HCT116 (cell line): ENCODE measurements at regions not wholly inside any gene's neighbourhood (a gene's known extent, or its start where the extent isn't known, plus 50 kb on each side); places are given as distances from the start of the nearest gene placed in this dataset.

Experiments used
- ATAC-seq: fragments of 200-7000 bp; cut with Tn5 transposase; 2 replicates; pipeline ENCODE4 v1.9.1; 2020; ENCODE audit warnings: mild to moderate bottlenecking, moderate library complexity
- BruUV-seq: library from RNA; stranded (reverse); fragments of 400-500 nt; replicated peaks from 2 replicates; lab custom pipeline; 2021; lab: Mats Ljungman, UMichigan
- CTCF ChIA-PET: fragments of 300-600 bp; sonication (Branson Sonifier 250); formaldehyde crosslinking; loops from one replicate; lab custom pipeline; 2021; ENCODE audit warnings: antibody characterized with exemption; lab: Charles Lee
- POLR2A ChIA-PET: fragments of 300-600, 350-600 bp; sonication (Branson Sonifier 250); formaldehyde crosslinking; loops from one replicate; lab custom pipeline; 2021; ENCODE audit warnings: antibody characterized with exemption; lab: Charles Lee
- RAD21 ChIA-PET, 2 experiments: fragments of 300-600 bp; sonication (Branson Sonifier 250); formaldehyde crosslinking; loops; one replicate each; lab custom pipeline; 2023; ENCODE audit warnings: low total read pairs in 2 of 2; ENCODE audit not compliant: uncharacterized antibody in 2 of 2, unreplicated experiment in 2 of 2, low non-redundant PET in 1 of 2; lab: Charles Lee
- DNase-seq: peaks from one replicate; pipeline ENCODE4 v3.0.0-alpha.2; 2010; ENCODE audit warnings: low read depth, low spot score
- H2AFZ ChIP-seq: fragments of 200-600 bp; shearing (Covaris generic), sonication (generic); 2 replicates; pipeline ENCODE4 v1.6.1; 2017; ENCODE audit warnings: low read depth, mixed run types, mixed read lengths, antibody characterized with exemption, low read length; ENCODE audit not compliant: poor library complexity, severe bottlenecking
- H3K27ac ChIP-seq: 2 replicates; pipeline ENCODE4 v1.5.1; 2012; ENCODE audit warnings: low read depth, low read length
- H3K27me3 ChIP-seq: fragments of 200-600 bp; sonication (generic); 2 replicates; pipeline ENCODE4 v1.6.1; 2016; ENCODE audit warnings: mixed run types, low read length, mixed read lengths; ENCODE audit not compliant: insufficient read depth
- H3K36me3 ChIP-seq, 2 experiments: fragments of 200-500 bp in 1 of 2; fragments of 200-600 bp in 1 of 2; sonication (Bioruptor generic) in 1 of 2; sonication (generic) in 1 of 2; 2 replicates each; pipeline versions ENCODE4 v1.5.1 to v1.6.1; 2014 to 2016; ENCODE audit warnings: low read length in 2 of 2, inconsistent platforms in 1 of 2, mixed read lengths in 1 of 2, mixed run types in 1 of 2; ENCODE audit not compliant: insufficient read depth in 2 of 2, control insufficient read depth in 1 of 2
- H3K4me1 ChIP-seq, 2 experiments: fragments of 200-600 bp in 1 of 2; sonication (generic) in 1 of 2; 2 replicates each; pipeline versions ENCODE4 v1.5.1 to v1.6.1; 2012 to 2017; ENCODE audit warnings: low read length in 2 of 2, inconsistent platforms in 1 of 2, mild to moderate bottlenecking in 1 of 2, mixed read lengths in 1 of 2, mixed run types in 1 of 2, moderate library complexity in 1 of 2; ENCODE audit not compliant: insufficient read depth in 2 of 2, control insufficient read depth in 1 of 2
- H3K4me2 ChIP-seq: fragments of 200-600 bp; sonication (generic); 2 replicates; pipeline ENCODE4 v1.6.1; 2017; ENCODE audit warnings: mixed run types, low read length, mixed read lengths
- H3K4me3 ChIP-seq, 2 experiments: fragments of 200-600 bp in 1 of 2; sonication (generic) in 1 of 2; replicated peaks in 1 of 2; 2 replicates each; pipeline ENCODE4 v1.5.1; 2011 to 2016; ENCODE audit warnings: low read length in 2 of 2, control low read depth in 1 of 2, low read depth in 1 of 2, mild to moderate bottlenecking in 1 of 2, mixed read lengths in 1 of 2, mixed run types in 1 of 2
- H3K79me2 ChIP-seq: fragments of 200-600 bp; sonication (generic); 2 replicates; pipeline ENCODE4 v1.6.1; 2017; ENCODE audit warnings: mild to moderate bottlenecking, mixed run types, low read length, moderate library complexity, mixed read lengths; ENCODE audit not compliant: insufficient read depth
- H3K9ac ChIP-seq: fragments of 200-600 bp; sonication (generic); 2 replicates; pipeline ENCODE4 v1.6.1; 2016; ENCODE audit warnings: low read length, mixed read lengths
- H3K9me2 ChIP-seq: fragments of 200-600 bp; sonication (generic), shearing (Covaris generic); 2 replicates; pipeline ENCODE4 v1.6.1; 2017; ENCODE audit warnings: mixed run types, mild to moderate bottlenecking, moderate library complexity; ENCODE audit not compliant: insufficient read depth
- H3K9me3 ChIP-seq, 2 experiments: fragments of 200-500 bp in 1 of 2; fragments of 200-600 bp in 1 of 2; sonication (Bioruptor generic) in 1 of 2; sonication (generic) in 1 of 2; 2 replicates each; pipeline ENCODE4 v1.6.1; 2014 to 2017; ENCODE audit warnings: low read length in 2 of 2, mixed read lengths in 2 of 2, inconsistent platforms in 1 of 2, low read depth in 1 of 2, mild to moderate bottlenecking in 1 of 2, mixed run types in 1 of 2, moderate library complexity in 1 of 2; ENCODE audit not compliant: control insufficient read depth in 1 of 2, insufficient read depth in 1 of 2
- H4K20me1 ChIP-seq: fragments of 200-600 bp; sonication (generic), shearing (Covaris generic); 2 replicates; pipeline ENCODE4 v1.6.1; 2017; ENCODE audit warnings: mixed run types, mild to moderate bottlenecking, moderate library complexity; ENCODE audit not compliant: insufficient read depth
- ATF3 ChIP-seq: IDR thresholded peaks from 2 replicates; pipeline ENCODE4 v1.6.1; 2012
- CEBPB ChIP-seq: IDR thresholded peaks from 2 replicates; pipeline ENCODE4 v1.6.1; 2012; ENCODE audit warnings: low read depth
- CTCF ChIP-seq, 3 experiments: fragments of 200-600 bp in 1 of 3; sonication (generic) in 1 of 3; IDR thresholded peaks in 2 of 3; conservative IDR thresholded peaks in 1 of 3; 2 replicates each; pipeline ENCODE4 v1.5.1; 2012 to 2017; ENCODE audit warnings: low read depth in 2 of 3, low read length in 2 of 3, antibody characterized with exemption in 1 of 3, borderline replicate concordance in 1 of 3, control low read depth in 1 of 3, mild to moderate bottlenecking in 1 of 3, mixed read lengths in 1 of 3, mixed run types in 1 of 3, moderate library complexity in 1 of 3; ENCODE audit not compliant: insufficient read depth in 1 of 3
- EGR1 ChIP-seq: IDR thresholded peaks from 2 replicates; pipeline ENCODE4 v1.6.1; 2012; ENCODE audit warnings: low read depth
- ELF1 ChIP-seq: IDR thresholded peaks from 2 replicates; pipeline ENCODE4 v1.6.1; 2012; ENCODE audit warnings: low read depth, borderline replicate concordance
- EZH2 ChIP-seq: fragments of 200-600 bp; sonication (generic); IDR thresholded peaks from 2 replicates; pipeline ENCODE4 v1.6.1; 2017; ENCODE audit warnings: antibody characterized with exemption, mixed run types
- EZH2phosphoT487 ChIP-seq: fragments of 200-600 bp; IDR thresholded peaks from 2 replicates; pipeline ENCODE4 v1.6.1; 2018; ENCODE audit warnings: antibody characterized with exemption, borderline replicate concordance
- FOSL1 ChIP-seq: IDR thresholded peaks from 2 replicates; pipeline ENCODE4 v1.6.1; 2012; ENCODE audit warnings: low read depth
- JUND ChIP-seq: IDR thresholded peaks from 2 replicates; pipeline ENCODE4 v1.6.1; 2012
- POLR2AphosphoS5 ChIP-seq: IDR thresholded peaks from 2 replicates; pipeline ENCODE4 v1.6.1; 2011; ENCODE audit warnings: mild to moderate bottlenecking, low read depth, low read length, moderate library complexity
- RAD21 ChIP-seq: IDR thresholded peaks from 2 replicates; pipeline ENCODE4 v1.6.1; 2012; ENCODE audit warnings: low read depth, mild to moderate bottlenecking
- SIN3A ChIP-seq: IDR thresholded peaks from 2 replicates; pipeline ENCODE4 v1.6.1; 2012; ENCODE audit warnings: low read depth
- SP1 ChIP-seq: IDR thresholded peaks from 2 replicates; pipeline ENCODE4 v1.6.1; 2012; ENCODE audit warnings: low read depth
- SRF ChIP-seq: IDR thresholded peaks from 2 replicates; pipeline ENCODE4 v1.6.1; 2012; ENCODE audit warnings: low read depth
- TCF7L2 ChIP-seq: IDR thresholded peaks from 2 replicates; pipeline ENCODE4 v1.7.0; 2011; ENCODE audit warnings: borderline replicate concordance, inconsistent platforms; ENCODE audit not compliant: insufficient read depth, insufficient read length; ENCODE audit errors: extremely low read depth
- YY1 ChIP-seq: IDR thresholded peaks from 2 replicates; pipeline ENCODE4 v1.6.1; 2011; ENCODE audit warnings: low read length, low read depth, moderate library complexity, mild to moderate bottlenecking; ENCODE audit not compliant: insufficient replicate concordance; ENCODE audit errors: extremely low read depth
- ZFX ChIP-seq: fragments of 450-650 bp; IDR thresholded peaks from 2 replicates; pipeline ENCODE4 v1.6.1; 2017
- ZNF274 ChIP-seq: fragments of 200-500 bp; sonication (Bioruptor generic); IDR thresholded peaks from 2 replicates; pipeline ENCODE4 v1.6.1; 2014; ENCODE audit warnings: mild to moderate bottlenecking, low read depth, low read length, inconsistent platforms
- intact Hi-C: fragments of 100-400 bp; cut with micrococcal nuclease; formaldehyde crosslinking; loops from 2 replicates; pipeline ENCODE4 v1.10.0; 2022
- TF ChIP-seq, protein P1 (sequence below): IDR thresholded peaks from 2 replicates; pipeline ENCODE4 v1.6.1; 2011; ENCODE audit warnings: mild to moderate bottlenecking, low read length, moderate library complexity; ENCODE audit not compliant: insufficient replicate concordance; ENCODE audit errors: extremely low read depth
- TF ChIP-seq, protein P2 (sequence below): IDR thresholded peaks from 2 replicates; pipeline ENCODE4 v1.6.1; 2012; ENCODE audit warnings: low read depth

- TF ChIP-seq EGR1 (no peak), ZNF274 (no peak), SIN3A (no peak), RAD21 (no peak), ZFX (no peak)
These were observed 66.6 kb upstream of the UMPS start (continued) for GRCh38 chr3:124663690-124664089.

GRCh38 chr3:124664804-124665203 is 65.4 kb upstream of the UMPS start:
- H3K9me2 ChIP-seq = no peaks in the 10 kb centered on the region
- no TSS peak for BruUV-seq
- H2AFZ ChIP-seq = no peak overlapping the region
- H3K4me3 ChIP-seq = no peak overlapping the region
- DNase-seq = no peak
- CTCF ChIA-PET = no interaction called here
- no peaks in the 10 kb centered on the region for H3K79me2 ChIP-seq
- POLR2A ChIA-PET = no interaction called here
- TF ChIP-seq ATF3 (no peak), CTCF (IDR thresholded peaks at IDR 0.05 in 2 of 3, conservative IDR thresholded peaks at IDR 0.05 in 1 of 3; ENCODE audit: borderline replicate concordance in 1 of 3, insufficient read depth in 1 of 3, low read depth in 2 of 3, low read length in 2 of 3) (no peak), FOSL1 (no peak), SIN3A (no peak), POLR2AphosphoS5 (no peak), YY1 (no peak), SP1 (no peak), SRF (no peak), ZNF274 (no peak), EZH2phosphoT487 (no peak), ELF1 (no peak), RAD21 (no peak), JUND (no peak), TCF7L2 (no peak), EZH2 (no peak), CEBPB (no peak)
- TF ChIP-seq, protein P1, sequence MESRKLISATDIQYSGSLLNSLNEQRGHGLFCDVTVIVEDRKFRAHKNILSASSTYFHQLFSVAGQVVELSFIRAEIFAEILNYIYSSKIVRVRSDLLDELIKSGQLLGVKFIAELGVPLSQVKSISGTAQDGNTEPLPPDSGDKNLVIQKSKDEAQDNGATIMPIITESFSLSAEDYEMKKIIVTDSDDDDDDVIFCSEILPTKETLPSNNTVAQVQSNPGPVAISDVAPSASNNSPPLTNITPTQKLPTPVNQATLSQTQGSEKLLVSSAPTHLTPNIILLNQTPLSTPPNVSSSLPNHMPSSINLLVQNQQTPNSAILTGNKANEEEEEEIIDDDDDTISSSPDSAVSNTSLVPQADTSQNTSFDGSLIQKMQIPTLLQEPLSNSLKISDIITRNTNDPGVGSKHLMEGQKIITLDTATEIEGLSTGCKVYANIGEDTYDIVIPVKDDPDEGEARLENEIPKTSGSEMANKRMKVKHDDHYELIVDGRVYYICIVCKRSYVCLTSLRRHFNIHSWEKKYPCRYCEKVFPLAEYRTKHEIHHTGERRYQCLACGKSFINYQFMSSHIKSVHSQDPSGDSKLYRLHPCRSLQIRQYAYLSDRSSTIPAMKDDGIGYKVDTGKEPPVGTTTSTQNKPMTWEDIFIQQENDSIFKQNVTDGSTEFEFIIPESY = no peak
- TF ChIP-seq, protein P2, sequence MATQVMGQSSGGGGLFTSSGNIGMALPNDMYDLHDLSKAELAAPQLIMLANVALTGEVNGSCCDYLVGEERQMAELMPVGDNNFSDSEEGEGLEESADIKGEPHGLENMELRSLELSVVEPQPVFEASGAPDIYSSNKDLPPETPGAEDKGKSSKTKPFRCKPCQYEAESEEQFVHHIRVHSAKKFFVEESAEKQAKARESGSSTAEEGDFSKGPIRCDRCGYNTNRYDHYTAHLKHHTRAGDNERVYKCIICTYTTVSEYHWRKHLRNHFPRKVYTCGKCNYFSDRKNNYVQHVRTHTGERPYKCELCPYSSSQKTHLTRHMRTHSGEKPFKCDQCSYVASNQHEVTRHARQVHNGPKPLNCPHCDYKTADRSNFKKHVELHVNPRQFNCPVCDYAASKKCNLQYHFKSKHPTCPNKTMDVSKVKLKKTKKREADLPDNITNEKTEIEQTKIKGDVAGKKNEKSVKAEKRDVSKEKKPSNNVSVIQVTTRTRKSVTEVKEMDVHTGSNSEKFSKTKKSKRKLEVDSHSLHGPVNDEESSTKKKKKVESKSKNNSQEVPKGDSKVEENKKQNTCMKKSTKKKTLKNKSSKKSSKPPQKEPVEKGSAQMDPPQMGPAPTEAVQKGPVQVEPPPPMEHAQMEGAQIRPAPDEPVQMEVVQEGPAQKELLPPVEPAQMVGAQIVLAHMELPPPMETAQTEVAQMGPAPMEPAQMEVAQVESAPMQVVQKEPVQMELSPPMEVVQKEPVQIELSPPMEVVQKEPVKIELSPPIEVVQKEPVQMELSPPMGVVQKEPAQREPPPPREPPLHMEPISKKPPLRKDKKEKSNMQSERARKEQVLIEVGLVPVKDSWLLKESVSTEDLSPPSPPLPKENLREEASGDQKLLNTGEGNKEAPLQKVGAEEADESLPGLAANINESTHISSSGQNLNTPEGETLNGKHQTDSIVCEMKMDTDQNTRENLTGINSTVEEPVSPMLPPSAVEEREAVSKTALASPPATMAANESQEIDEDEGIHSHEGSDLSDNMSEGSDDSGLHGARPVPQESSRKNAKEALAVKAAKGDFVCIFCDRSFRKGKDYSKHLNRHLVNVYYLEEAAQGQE = no peak
- H4K20me1 ChIP-seq = no peaks in the 10 kb centered on the region
- peaks cover 0 to 5% of the 10 kb centered on the region in 2 experiments; a peak in 1 of 4 replicates for H3K4me1 ChIP-seq
- RAD21 ChIA-PET = no interaction called here
- ATAC-seq = no peak
- H3K27me3 ChIP-seq = no peaks in the 10 kb centered on the region
- H3K4me2 ChIP-seq = no peak overlapping the region
- no peak overlapping the region for H3K27ac ChIP-seq
- H3K36me3 ChIP-seq = no peaks in the 10 kb centered on the region
- no peaks in the 10 kb centered on the region for H3K9me3 ChIP-seq
- H3K9ac ChIP-seq = no peak overlapping the region
- intact Hi-C loops = no loop called here
